COLO668 (cell line): ENCODE measurements at regions not wholly inside any gene's neighbourhood (a gene's known extent, or its start where the extent isn't known, plus 50 kb on each side); places are given as distances from the start of the nearest gene placed in this dataset.
"Not testable (repeated sequence)": the region's sequence is repeated elsewhere in the genome, so short reads cannot be mapped to it uniquely, and the experiment has no call there.

Experiments used
- DNase-seq: peaks from one replicate; lab custom pipeline; 2025; ENCODE audit not compliant: unreplicated experiment; lab: John Stamatoyannopoulos, UW

DNA sequence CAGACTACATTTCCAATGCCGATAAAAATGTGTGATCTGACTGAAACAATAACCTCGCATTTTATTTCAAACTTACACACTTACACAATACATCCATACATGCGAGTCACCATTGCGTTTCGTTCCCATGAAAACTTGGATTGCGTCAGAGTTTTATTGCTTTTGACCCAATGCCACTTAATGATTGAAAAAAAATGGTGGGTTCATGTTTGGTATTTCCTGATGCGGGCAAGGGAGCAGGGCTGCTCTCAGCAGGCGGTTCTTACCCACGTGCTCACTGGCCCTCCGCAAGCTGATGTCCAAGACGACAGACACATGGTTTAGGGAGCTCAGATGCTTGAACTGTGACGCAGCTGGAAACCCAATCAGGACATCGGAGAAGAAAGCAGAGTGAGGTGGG lies 281.0 kb upstream of the SULF2 start:
- DNase-seq: no peak

DNA sequence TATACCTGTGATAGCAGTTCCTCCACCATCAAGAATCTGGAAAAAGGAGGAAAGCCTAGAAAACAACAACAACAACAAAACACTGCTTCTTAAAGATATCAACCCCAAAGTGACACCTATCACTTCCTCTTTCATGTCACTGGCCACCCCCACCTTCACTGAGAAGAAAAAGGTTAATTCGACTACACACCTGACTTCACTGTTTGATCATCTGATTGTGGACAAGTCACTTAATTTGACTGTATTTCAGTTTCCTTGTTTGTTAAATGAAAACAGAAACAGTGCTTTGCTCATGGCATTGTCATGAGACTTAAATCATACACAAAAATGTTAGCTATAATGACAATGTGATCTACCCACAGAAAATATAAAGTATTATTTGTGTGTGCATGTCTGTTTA lies 280.6 kb upstream of the SULF2 start:
- no peak for DNase-seq

- DNase-seq: no peak
Observed at GRCh38 chr20:48064929-48065328, 279.6 kb upstream of the SULF2 start.

GRCh38 chr20:48060841-48061720 lies 275.8 kb upstream of the SULF2 start:
- DNase-seq: no peak

- DNase-seq: no peak
Observed at GRCh38 chr20:48058611-48059559, 273.6 kb upstream of the SULF2 start.

GRCh38 chr20:48057739-48058138 lies 272.5 kb upstream of the SULF2 start:
- DNase-seq: no peak

DNA sequence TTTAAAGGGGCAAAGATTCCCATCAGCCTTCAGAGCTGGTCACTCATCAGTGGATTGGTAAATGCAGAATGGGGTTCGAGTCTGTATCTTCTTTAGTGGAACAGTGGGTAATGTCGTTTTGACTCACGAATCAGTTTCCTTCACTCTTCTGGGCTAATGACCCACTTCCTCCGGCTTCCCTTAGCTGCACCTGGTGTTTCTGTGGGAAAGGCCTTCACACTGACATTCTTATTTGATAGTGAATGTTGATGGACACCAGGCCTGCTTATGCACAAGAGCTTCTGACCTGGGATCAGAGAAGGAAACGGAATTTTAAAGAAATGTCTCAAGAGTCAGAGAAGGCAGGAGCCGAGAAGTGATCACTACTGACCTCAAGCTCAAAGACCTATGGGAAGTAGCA lies 272.0 kb upstream of the SULF2 start:
- no peak for DNase-seq

GRCh38 chr20:48056218-48056617 lies 270.9 kb upstream of the SULF2 start:
- DNase-seq: no peak

DNA sequence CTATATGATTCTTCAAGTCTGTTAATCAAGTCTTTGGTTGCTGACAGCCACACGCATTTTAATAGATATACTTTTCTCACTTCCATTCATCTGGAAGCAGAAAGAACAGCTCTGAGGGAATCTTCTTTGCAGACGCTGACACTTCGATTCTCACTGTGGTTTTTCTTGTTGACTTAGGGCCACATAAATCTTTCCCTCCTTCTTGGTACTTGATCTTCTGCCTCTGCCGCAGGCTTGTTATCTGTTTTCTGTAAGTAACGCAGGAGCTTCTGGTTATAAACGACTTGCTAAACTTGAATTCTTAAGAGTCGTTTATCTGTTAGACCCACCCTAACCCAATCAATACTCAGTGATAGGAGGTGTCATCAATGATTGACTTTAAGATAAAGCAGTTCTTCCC lies 268.8 kb upstream of the SULF2 start:
- no peak for DNase-seq

GRCh38 chr20:48052475-48052835 lies 267.2 kb upstream of the SULF2 start:
- no peak for DNase-seq

DNA sequence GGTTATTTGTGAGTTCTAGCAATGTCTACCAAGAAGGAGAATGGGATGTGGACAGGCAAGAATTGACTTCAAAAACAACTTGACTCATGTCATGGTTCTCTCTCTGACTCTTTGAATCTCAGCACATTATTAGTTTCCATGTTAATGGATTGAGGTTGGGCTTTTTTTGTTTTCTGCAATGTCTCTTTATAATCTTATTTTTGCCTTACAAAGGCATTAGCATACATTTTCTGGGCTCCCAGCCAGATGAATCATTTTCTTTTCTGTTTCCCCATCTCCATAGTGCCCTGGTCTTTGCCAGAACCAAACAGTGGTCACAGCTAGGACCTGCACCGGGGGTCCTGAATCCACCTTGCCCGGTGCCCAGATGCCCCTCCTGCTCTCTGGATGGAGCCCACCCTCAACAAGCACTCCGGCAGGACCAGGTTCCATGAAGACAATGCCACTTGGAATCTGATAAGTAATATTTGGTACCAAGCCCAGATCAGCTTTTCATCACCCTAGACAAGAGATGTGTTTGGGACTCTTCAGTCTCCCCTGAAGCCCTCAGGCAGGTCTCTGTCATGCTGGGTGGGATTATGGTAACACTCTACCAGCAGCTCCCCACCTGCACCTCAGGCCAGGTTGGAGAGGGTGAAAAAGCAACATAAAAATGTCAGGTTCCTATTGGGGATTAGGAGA lies 266.7 kb upstream of the SULF2 start:
- no peak for DNase-seq

DNA sequence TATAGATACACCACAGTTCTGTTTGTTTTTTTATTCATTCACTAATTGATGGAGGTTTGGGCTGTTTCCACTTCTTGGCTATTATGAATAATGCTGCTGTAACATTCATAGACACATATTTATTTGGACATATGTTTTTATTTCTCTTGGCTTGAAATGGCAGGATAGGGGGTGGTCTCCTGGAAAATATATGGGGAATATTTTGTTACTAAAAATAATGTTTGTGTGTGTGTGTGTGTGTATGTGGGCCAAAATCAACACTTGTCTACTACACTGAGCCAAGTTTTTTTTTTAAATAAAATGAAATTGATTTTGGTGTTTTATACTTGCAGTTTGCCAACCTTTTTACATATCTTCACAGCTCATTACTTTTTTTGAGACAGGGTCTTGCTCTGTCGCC lies 264.4 kb upstream of the SULF2 start:
- DNase-seq: no peak

DNA sequence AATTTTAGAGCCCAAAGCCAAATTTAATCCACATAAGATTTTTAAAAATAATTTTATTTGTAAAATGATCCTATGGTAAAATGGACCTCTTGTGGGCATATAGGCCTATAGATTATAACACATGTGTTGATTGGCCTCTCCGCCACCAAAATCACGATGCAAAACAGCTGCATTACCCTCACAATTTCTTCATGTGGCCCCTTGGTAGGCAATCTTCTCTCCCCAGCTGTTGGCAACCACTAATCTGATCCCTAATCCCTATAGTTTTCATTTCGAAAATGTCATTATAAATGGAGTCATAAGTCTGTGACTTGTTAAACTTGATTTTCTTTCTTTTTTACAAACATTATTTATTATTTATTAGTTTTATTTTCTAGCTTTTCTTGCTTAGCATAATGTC lies 263.9 kb upstream of the SULF2 start:
- DNase-seq: no peak

DNA sequence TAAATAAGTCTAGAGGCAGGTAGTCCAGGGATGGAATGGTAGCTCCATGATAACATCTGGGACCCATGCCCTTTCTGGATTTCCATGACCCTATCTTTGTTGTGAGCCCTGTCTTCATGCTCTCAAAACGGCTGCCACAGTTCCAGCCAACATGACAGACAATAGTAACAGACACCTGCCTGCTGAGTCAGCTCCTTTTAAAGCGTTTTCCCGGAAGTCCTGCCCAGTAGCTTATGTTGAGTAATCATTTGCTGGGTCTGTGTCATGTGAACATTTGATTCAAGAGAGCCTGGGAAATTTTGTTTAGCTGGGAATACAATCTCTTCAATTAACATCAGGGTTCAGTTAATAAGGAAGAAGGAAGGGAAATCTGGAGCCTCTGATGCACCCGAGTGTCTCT lies 262.2 kb upstream of the SULF2 start:
- no peak for DNase-seq

- no peak for DNase-seq
Observed at GRCh38 chr20:48042628-48043027, 257.3 kb upstream of the SULF2 start.

DNA sequence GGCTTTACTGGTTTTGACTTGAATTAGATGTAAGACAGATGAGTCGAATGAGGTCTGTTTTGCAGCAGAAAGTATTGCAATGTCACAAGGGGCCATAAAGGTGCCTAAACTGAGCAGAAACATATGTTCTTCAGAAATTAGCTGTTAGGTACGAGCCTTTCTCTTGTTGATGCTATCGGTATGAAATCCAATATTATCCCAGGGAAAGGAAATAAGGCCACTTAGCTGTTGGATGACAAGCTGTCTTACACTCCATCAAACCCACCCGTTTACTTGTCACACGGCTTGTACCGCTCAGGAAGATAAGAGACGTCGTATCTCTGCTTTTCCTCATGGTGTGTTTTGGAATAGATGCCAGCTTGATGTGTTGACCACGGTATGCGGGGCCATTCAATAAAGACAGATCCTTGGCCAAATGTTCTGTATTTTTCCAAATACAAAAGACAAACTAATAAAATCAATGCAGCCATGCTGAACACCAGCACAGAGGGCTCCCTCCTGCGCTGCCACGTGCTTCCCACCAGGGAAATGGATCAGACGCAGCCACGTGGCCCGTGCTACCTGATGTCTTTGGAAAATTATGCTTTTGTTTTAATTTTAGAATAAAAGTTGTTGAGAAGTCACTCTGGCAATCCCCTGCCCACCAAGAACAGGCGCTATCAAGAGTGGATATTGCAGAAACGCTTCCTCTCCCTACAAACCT lies 255.9 kb upstream of the SULF2 start:
- DNase-seq: no peak

GRCh38 chr20:48040491-48040890 lies 255.2 kb upstream of the SULF2 start:
- DNase-seq: no peak

DNA sequence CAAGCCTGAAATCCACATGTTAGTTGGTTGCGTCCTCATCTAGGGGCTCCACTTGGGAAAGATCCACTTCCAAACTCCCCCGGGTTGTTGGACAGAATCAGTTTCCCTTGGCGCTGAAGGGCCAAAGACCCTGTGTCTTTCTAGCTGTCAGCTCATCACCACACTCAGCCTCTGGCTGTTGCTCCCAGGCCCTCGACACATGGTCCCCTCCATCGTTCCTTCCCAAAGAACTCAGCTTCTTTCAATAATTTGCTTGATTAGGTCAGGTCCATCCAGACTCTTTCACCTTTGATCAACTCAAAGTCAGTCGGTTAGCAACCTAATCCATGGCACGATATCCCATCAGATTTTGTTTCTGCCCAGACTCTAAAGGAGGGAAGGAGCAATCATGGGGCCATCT lies 254.8 kb upstream of the SULF2 start:
- DNase-seq: no peak

DNA sequence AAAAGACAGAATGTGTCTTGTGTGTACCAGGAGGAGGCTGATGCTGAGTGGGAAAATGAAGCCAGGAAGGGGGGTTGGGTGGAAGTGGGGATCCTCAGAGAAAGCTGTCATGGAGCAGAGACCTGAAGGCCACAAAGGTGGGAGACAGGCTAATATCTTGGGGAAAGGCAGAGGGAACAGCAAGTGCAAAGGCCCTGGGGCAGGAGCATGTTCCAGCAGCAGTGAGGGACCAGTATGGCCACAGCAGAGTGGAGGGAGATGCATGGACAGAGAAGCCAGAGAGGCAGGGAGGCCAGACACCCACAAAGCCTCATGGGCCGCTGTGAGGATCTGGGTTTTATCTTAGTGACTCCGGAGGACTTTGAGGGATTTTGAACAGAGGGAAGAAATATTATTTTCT lies 254.2 kb upstream of the SULF2 start:
- DNase-seq: no peak

DNA sequence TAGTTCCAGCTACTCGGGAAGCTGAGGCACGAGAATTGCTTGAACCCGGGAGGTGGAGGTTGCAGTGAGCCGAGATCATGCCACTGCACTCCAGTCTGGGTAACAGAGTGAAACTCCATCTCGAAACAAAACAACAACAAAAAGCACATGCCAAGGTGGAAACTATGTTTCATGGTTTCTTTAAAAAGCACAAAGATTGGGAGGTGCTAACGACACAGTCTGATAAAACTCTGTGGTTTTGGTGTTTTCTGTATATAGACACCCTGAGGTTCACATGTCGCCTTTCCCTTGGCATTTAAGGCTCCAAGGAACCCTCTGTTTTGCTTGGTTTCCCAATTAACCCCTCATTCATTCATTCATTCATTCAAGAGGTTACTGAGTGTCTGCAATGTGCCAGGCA lies 253.4 kb upstream of the SULF2 start:
- DNase-seq: no peak

DNA sequence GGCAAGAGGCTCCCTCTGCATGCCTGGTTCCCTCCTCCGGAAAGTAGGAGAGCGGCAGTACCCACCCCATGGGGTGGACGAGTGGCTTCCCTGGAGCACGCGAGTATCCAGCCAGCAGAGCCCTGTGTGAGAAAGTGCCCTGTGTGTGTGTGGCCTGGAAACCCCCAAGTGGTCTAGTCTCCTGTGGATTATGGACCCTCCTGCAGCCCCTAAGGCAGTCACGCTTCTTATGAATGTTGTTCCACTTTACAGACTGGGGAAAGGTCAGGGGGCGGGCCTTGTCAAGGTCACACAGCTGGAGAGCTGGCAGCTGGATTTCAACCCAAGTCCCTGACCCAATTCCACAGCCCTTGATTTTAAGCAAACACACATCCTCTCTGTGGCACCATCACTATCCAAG lies 252.5 kb upstream of the SULF2 start:
- not testable (repeated sequence) for DNase-seq
